IMR-90 (cell line): ENCODE measurements at regions not wholly inside any gene's neighbourhood (a gene's known extent, or its start where the extent isn't known, plus 50 kb on each side); places are given as distances from the start of the nearest gene placed in this dataset.

Source experiments
- ATAC-seq: fragments of 200-7000 bp; cut with Tn5 transposase; 2 replicates; pipeline ENCODE4 v1.9.1; 2020; ENCODE audit warnings: low read depth, mild to moderate bottlenecking, moderate library complexity
- BruUV-seq: library from RNA; stranded (reverse); fragments of 400-500 nt; replicated peaks from 2 replicates; lab custom pipeline; 2021; lab: Mats Ljungman, UMichigan
- CTCF ChIA-PET: fragments of 300-600 bp; formaldehyde crosslinking; extraction: SDS; loops from one replicate; lab custom pipeline; 2021; ENCODE audit warnings: antibody characterized with exemption; lab: Yijun Ruan, JAX
- POLR2A ChIA-PET: fragments of 300-600 bp; sonication (Branson Sonifier 250); formaldehyde crosslinking; loops from one replicate; lab custom pipeline; 2022; ENCODE audit warnings: antibody characterized with exemption; ENCODE audit not compliant: unreplicated experiment; lab: Charles Lee
- DNase-seq: peaks from one replicate; pipeline ENCODE4 v3.0.0; 2013
- H2AFZ ChIP-seq: replicated peaks from 2 replicates; pipeline ENCODE3; 2013; ENCODE audit warnings: low read length, mild to moderate bottlenecking; ENCODE audit not compliant: poor library complexity
- H2AK5ac ChIP-seq: 2 replicates; pipeline ENCODE4 v1.6.1; 2013; ENCODE audit warnings: low read depth, low read length, inconsistent platforms
- H2AK9ac ChIP-seq: replicated peaks from 2 replicates; pipeline ENCODE3; 2013; ENCODE audit warnings: mild to moderate bottlenecking, low read depth, low read length, moderate library complexity; ENCODE audit not compliant: poor library complexity
- H2BK120ac ChIP-seq: 2 replicates; pipeline ENCODE4 v1.6.1; 2013; ENCODE audit warnings: low read depth, low read length, inconsistent platforms
- H2BK15ac ChIP-seq: 3 replicates; pipeline ENCODE4 v1.6.1; 2013; ENCODE audit warnings: low read depth, low read length, inconsistent platforms
- H2BK20ac ChIP-seq: 2 replicates; pipeline ENCODE4 v1.6.1; 2013; ENCODE audit warnings: low read depth, mild to moderate bottlenecking, inconsistent platforms, low read length, moderate library complexity
- H2BK5ac ChIP-seq: 2 replicates; pipeline ENCODE4 v1.6.1; 2013; ENCODE audit warnings: mild to moderate bottlenecking, low read depth, low read length, inconsistent platforms; ENCODE audit not compliant: poor library complexity, severe bottlenecking
- H3K14ac ChIP-seq: replicated peaks from 2 replicates; pipeline ENCODE4 v1.6.1; 2013; ENCODE audit warnings: low read depth, low read length, inconsistent platforms
- H3K18ac ChIP-seq: 2 replicates; pipeline ENCODE4 v1.6.1; 2013; ENCODE audit warnings: low read depth, low read length, control low read depth
- H3K23ac ChIP-seq: 2 replicates; pipeline ENCODE4 v1.6.1; 2013; ENCODE audit warnings: low read depth, low read length, inconsistent platforms
- H3K27ac ChIP-seq: 2 replicates; pipeline ENCODE4 v1.5.1; 2013; ENCODE audit warnings: mild to moderate bottlenecking, control low read depth, low read length; ENCODE audit not compliant: insufficient read depth
- H3K27me3 ChIP-seq: 2 replicates; pipeline ENCODE4 v1.6.1; 2013; ENCODE audit warnings: low read length; ENCODE audit not compliant: control insufficient read depth, insufficient read depth
- H3K36me3 ChIP-seq: 2 replicates; pipeline ENCODE4 v1.6.1; 2013; ENCODE audit warnings: low read length, mixed read lengths; ENCODE audit not compliant: control insufficient read depth, insufficient read depth
- H3K4ac ChIP-seq: 2 replicates; pipeline ENCODE4 v1.6.1; 2013; ENCODE audit warnings: low read depth, low read length, inconsistent platforms
- H3K4me1 ChIP-seq: 2 replicates; pipeline ENCODE4 v1.6.1; 2013; ENCODE audit warnings: low read length, mixed read lengths; ENCODE audit not compliant: control insufficient read depth, insufficient read depth
- H3K4me2 ChIP-seq: 2 replicates; pipeline ENCODE4 v1.6.1; 2013; ENCODE audit warnings: low read depth, mild to moderate bottlenecking, control low read depth, low read length, moderate library complexity
- H3K4me3 ChIP-seq: 2 replicates; pipeline ENCODE4 v1.5.1; 2013; ENCODE audit warnings: low read depth, mild to moderate bottlenecking, control low read depth, low read length, moderate library complexity; ENCODE audit not compliant: insufficient read depth
- H3K56ac ChIP-seq: 2 replicates; pipeline ENCODE4 v1.6.1; 2013; ENCODE audit warnings: low read length, inconsistent platforms; ENCODE audit not compliant: insufficient read depth; ENCODE audit errors: extremely low read depth
- H3K79me1 ChIP-seq, 2 experiments: 2 replicates each; pipeline ENCODE4 v1.6.1; 2013; ENCODE audit warnings: low read length in 2 of 2, inconsistent platforms in 1 of 2, low read depth in 1 of 2
- H3K9ac ChIP-seq: 2 replicates; pipeline ENCODE4 v1.6.1; 2013; ENCODE audit warnings: low read depth, low read length, control low read depth
- H3K9me1 ChIP-seq: 2 replicates; pipeline ENCODE4 v1.6.1; 2013; ENCODE audit warnings: low read length, inconsistent platforms; ENCODE audit not compliant: insufficient read depth
- H3K9me3 ChIP-seq: 2 replicates; pipeline ENCODE4 v1.6.1; 2013; ENCODE audit warnings: low read length; ENCODE audit not compliant: control insufficient read depth, insufficient read depth
- H4K20me1 ChIP-seq: 2 replicates; pipeline ENCODE4 v1.6.1; 2013; ENCODE audit warnings: low read length, inconsistent platforms; ENCODE audit not compliant: insufficient read depth
- H4K5ac ChIP-seq: 2 replicates; pipeline ENCODE4 v1.6.1; 2013; ENCODE audit warnings: mild to moderate bottlenecking, low read depth, low read length, control low read depth
- H4K8ac ChIP-seq, 2 experiments: 2 replicates each; pipeline ENCODE4 v1.6.1; 2013; ENCODE audit warnings: low read depth in 2 of 2, low read length in 2 of 2, control low read depth in 1 of 2, inconsistent platforms in 1 of 2
- H4K91ac ChIP-seq: 2 replicates; pipeline ENCODE4 v1.6.1; 2013; ENCODE audit warnings: low read depth, low read length, inconsistent platforms; ENCODE audit not compliant: insufficient read depth
- RCOR1 ChIP-seq: IDR thresholded peaks from 2 replicates; pipeline ENCODE4 v1.6.1; 2012; ENCODE audit warnings: mild to moderate bottlenecking, low read length, improper control_type of control experiment; ENCODE audit not compliant: insufficient replicate concordance
- WGBS, 2 experiments: methylation state at CpG; one replicate each; pipeline versions ENCODE4 v1.1.5 to v1.1.7; 2013; ENCODE audit warnings: missing lambda C conversion rate in 2 of 2; ENCODE audit not compliant: insufficient read length in 1 of 2; ENCODE audit errors: extremely low coverage in 2 of 2; 5-methylcytosine and 5-hydroxymethylcytosine counted together
- dilution Hi-C: fragments of 300-500 bp; cut with HindIII; formaldehyde crosslinking; loops from one replicate; pipeline ENCODE4 v1.14.3; 2018; ENCODE audit warnings: low sequenced_read_pairs; ENCODE audit not compliant: unreplicated experiment
- in situ Hi-C: fragments of 300-500 bp; cut with MboI; formaldehyde crosslinking; loops from 3 replicates; pipeline ENCODE4 v1.14.3; 2019; ENCODE audit warnings: low sequenced_read_pairs, inconsistent platforms, mixed read lengths
- intact Hi-C: fragments of 100-400 bp; cut with micrococcal nuclease; formaldehyde crosslinking; loops from 2 replicates; pipeline ENCODE4 v1.10.0; 2022
- TF ChIP-seq, protein P1 (sequence below): fragments of 150-350 bp; IDR thresholded peaks from 2 replicates; pipeline ENCODE4 v1.6.1; 2016; ENCODE audit warnings: low read depth, mild to moderate bottlenecking, low read length, moderate library complexity, borderline replicate concordance
- TF ChIP-seq, protein P2 (sequence below): fragments of 150-350 bp; IDR thresholded peaks from 2 replicates; pipeline ENCODE4 v1.6.1; 2017; ENCODE audit warnings: mild to moderate bottlenecking, antibody characterized with exemption, low read length, low read depth

DNA sequence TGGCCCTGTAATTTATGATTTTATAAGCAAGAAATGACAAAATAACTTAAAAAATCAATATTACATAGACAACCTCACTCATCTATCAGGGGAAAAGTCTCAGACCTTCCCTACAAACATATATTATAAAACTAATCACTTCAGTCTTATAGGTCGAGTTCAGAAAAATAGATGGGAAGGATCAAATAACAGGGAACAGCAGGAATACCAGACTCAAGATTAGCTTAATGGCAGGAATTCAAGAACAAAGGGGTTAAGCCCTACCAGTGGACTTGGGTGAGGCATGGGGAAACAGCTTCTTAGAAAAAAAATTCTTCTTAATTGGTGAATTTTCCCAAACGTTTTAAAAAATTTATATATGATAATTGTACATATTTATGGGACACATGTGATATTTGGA lies 51.6 kb upstream of the CRY1 start:
- intact Hi-C loops = loop anchor here (5.0 kb wide), 1 partner anchor 152 kb away; no protein-coding TSS in a partner anchor
- dilution Hi-C loops = no loop called here
- Histone ChIP-seq H3K4ac (no peak overlapping the region), H2AK5ac (no peak overlapping the region), H2BK15ac (no peak overlapping the region), H3K56ac (no peak overlapping the region), H4K20me1 (no peaks in the 10 kb centered on the region), H3K27ac (no peak overlapping the region), H2BK20ac (no peak overlapping the region), H3K9me3 (no peaks in the 10 kb centered on the region), H3K36me3 (no peaks in the 10 kb centered on the region), H2AFZ (no peak overlapping the region), H3K4me1 (no peaks in the 10 kb centered on the region), H3K27me3 (no peaks in the 10 kb centered on the region), H3K9me1 (no peaks in the 10 kb centered on the region), H4K5ac (no peak overlapping the region), H3K23ac (no peak overlapping the region), H2AK9ac (no peak overlapping the region), H2BK5ac (no peak overlapping the region), H3K79me1 (no peaks in the 10 kb centered on the region), H3K18ac (no peak overlapping the region), H4K8ac (no peak overlapping the region), H3K14ac (no peak overlapping the region), H2BK120ac (no peak overlapping the region), H3K4me2 (no peak overlapping the region), H3K4me3 (no peak overlapping the region), H4K91ac (no peak overlapping the region), H3K9ac (no peak overlapping the region)
- POLR2A ChIA-PET = no interaction called here
- CTCF ChIA-PET = interaction anchor here (0.5 to 1.0 kb wide), 2 partner anchors 13 to 477 kb away, joined by 3 read pairs; no protein-coding TSS in a partner anchor
- in situ Hi-C loops = loop anchor here (25.0 kb wide), 1 partner anchor 742 kb away; no protein-coding TSS in a partner anchor
- BruUV-seq = no TSS peak
- TF ChIP-seq, protein P1, sequence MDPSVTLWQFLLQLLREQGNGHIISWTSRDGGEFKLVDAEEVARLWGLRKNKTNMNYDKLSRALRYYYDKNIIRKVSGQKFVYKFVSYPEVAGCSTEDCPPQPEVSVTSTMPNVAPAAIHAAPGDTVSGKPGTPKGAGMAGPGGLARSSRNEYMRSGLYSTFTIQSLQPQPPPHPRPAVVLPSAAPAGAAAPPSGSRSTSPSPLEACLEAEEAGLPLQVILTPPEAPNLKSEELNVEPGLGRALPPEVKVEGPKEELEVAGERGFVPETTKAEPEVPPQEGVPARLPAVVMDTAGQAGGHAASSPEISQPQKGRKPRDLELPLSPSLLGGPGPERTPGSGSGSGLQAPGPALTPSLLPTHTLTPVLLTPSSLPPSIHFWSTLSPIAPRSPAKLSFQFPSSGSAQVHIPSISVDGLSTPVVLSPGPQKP = no peak
- TF ChIP-seq RCOR1 = no peak
- TF ChIP-seq, protein P2, sequence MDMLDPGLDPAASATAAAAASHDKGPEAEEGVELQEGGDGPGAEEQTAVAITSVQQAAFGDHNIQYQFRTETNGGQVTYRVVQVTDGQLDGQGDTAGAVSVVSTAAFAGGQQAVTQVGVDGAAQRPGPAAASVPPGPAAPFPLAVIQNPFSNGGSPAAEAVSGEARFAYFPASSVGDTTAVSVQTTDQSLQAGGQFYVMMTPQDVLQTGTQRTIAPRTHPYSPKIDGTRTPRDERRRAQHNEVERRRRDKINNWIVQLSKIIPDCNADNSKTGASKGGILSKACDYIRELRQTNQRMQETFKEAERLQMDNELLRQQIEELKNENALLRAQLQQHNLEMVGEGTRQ = no peak
- ATAC-seq = no peak
- DNase-seq = no peak
- WGBS, 2 experiments = no CpG with 5 or more reads among the region's 2 CpGs
